ENCODE measurements at regions not wholly inside any gene's neighbourhood (a gene's known extent, or its start where the extent isn't known, plus 50 kb on each side); places are given as distances from the start of the nearest gene placed in this dataset.

GRCh38 chr4:19720190-19720589 is 531.5 kb upstream of the SLIT2 start:
- Histone ChIP-seq H3K9me3 (no peaks in the 10 kb centered on the region), H2AFZ (ENCODE audit: low read depth) (no peak overlapping the region), H3K36me3 (replicated peaks in 1 of 2; ENCODE audit: control insufficient read depth in 1 of 2, insufficient read depth in 2 of 2, low read length in 1 of 2) (no peaks in the 10 kb centered on the region), H3K27me3 (ENCODE audit: insufficient read depth) (no peaks in the 10 kb centered on the region), H3K9me2 (no peaks in the 10 kb centered on the region), H3K4me1 (ENCODE audit: control insufficient read depth in 1 of 2, insufficient read depth in 2 of 2, low read depth in 1 of 2, low read length in 1 of 2) (no peaks in the 10 kb centered on the region), H3K79me2 (ENCODE audit: insufficient read depth) (no peaks in the 10 kb centered on the region), H3F3A (replicated peaks; ENCODE audit: insufficient read depth) (no peaks in the 10 kb centered on the region), H3K9ac (no peak overlapping the region), H3K27ac (ENCODE audit: low read depth in 2 of 2, low read length in 1 of 2) (no peak overlapping the region), H4K20me1 (ENCODE audit: insufficient read depth) (no peaks in the 10 kb centered on the region), H3K4me3 (ENCODE audit: low read depth in 2 of 2, low read length in 1 of 2) (no peak overlapping the region), H3K4me2 (no peak overlapping the region)
- CTCF ChIA-PET, result no interaction called here
- DNase-seq, result no peak
- POLR2A ChIA-PET, result no interaction called here
- TF ChIP-seq SMC3 (IDR thresholded peaks at IDR 0.05; ENCODE audit: low read depth, low read length) (no peak), ELF1 (IDR thresholded peaks at IDR 0.05) (no peak), POLR2AphosphoS5 (IDR thresholded peaks at IDR 0.05; ENCODE audit: low read depth, low read length) (no peak), NFIC (IDR thresholded peaks at IDR 0.05; ENCODE audit: borderline replicate concordance) (no peak), TAF1 (IDR thresholded peaks at IDR 0.05; ENCODE audit: borderline replicate concordance, low read depth, low read length) (no peak), NRF1 (IDR thresholded peaks at IDR 0.05; ENCODE audit: low read depth, low read length) (no peak), IRF3 (IDR thresholded peaks at IDR 0.05; ENCODE audit: low read depth, low read length) (no peak), FOSL2 (IDR thresholded peaks at IDR 0.05; ENCODE audit: borderline replicate concordance, low read depth) (no peak), CHD2 (IDR thresholded peaks at IDR 0.05; ENCODE audit: low read length, partially characterized antibody) (no peak), YY1 (IDR thresholded peaks at IDR 0.05; ENCODE audit: low read depth) (no peak)

- Histone ChIP-seq H3F3A (replicated peaks; ENCODE audit: insufficient read depth) (no peaks in the 10 kb centered on the region), H4K20me1 (ENCODE audit: insufficient read depth) (no peaks in the 10 kb centered on the region), H3K4me2 (no peak overlapping the region), H3K9me2 (no peaks in the 10 kb centered on the region), H3K79me2 (ENCODE audit: insufficient read depth) (no peaks in the 10 kb centered on the region), H3K4me3 (ENCODE audit: low read depth in 2 of 2, low read length in 1 of 2) (no peak overlapping the region), H3K36me3 (replicated peaks in 1 of 2; ENCODE audit: control insufficient read depth in 1 of 2, insufficient read depth in 2 of 2, low read length in 1 of 2) (no peaks in the 10 kb centered on the region), H3K9me3 (no peaks in the 10 kb centered on the region), H3K4me1 (ENCODE audit: control insufficient read depth in 1 of 2, insufficient read depth in 2 of 2, low read depth in 1 of 2, low read length in 1 of 2) (peaks cover 0 to 9% of the 10 kb centered on the region in 2 experiments; a peak in 1 of 4 replicates), H2AFZ (ENCODE audit: low read depth) (peak overlapping the region; percentile 20), H3K27ac (ENCODE audit: low read depth in 2 of 2, low read length in 1 of 2) (0 out of 4 replicates have a peak overlapping the region, but pooled peaks of 1 of the 2 experiments have one; percentile 8), H3K9ac (no peak overlapping the region), H3K27me3 (ENCODE audit: insufficient read depth) (no peaks in the 10 kb centered on the region)
- 90% methylated on average over 3 of the region's 3 CpGs for WGBS (ENCODE audit: low lambda C conversion rate)
- ChIA-PET POLR2A (no interaction called here), CTCF (interaction anchor here (1.0 kb wide), 1 partner anchor 536 kb away, joined by 3 read pairs; no protein-coding TSS in a partner anchor)
- TF ChIP-seq JUND (IDR thresholded peaks at IDR 0.05) (peak; percentile 71), SIN3A (IDR thresholded peaks at IDR 0.05; ENCODE audit: borderline replicate concordance, low read depth, low read length) (no peak), EP300 (IDR thresholded peaks at IDR 0.05; ENCODE audit: borderline replicate concordance in 1 of 2, low read depth in 1 of 2, low read length in 1 of 2) (0 out of 4 replicates have a peak, but pooled peaks of 1 of the 2 experiments have one; percentile 14), TCF12 (IDR thresholded peaks at IDR 0.05) (0 out of 2 replicates have a peak, but pooled peaks have one; percentile 17), TEAD4 (IDR thresholded peaks at IDR 0.05; ENCODE audit: borderline replicate concordance, insufficient read depth) (0 out of 2 replicates have a peak, but pooled peaks have one; percentile 22), FOSL2 (IDR thresholded peaks at IDR 0.05; ENCODE audit: borderline replicate concordance, low read depth) (peak; percentile 79), CTCF (IDR thresholded peaks at IDR 0.05) (no peak)
- no peak for DNase-seq
Observed at GRCh38 chr4:19711871-19712270, 539.8 kb upstream of the SLIT2 start.

Data from SK-N-SH (cell line).